ENCODE measurements at regions not wholly inside any gene's neighbourhood (a gene's known extent, or its start where the extent isn't known, plus 50 kb on each side); places are given as distances from the start of the nearest gene placed in this dataset.

- TF ChIP-seq SUZ12 (IDR thresholded peaks at IDR 0.05; ENCODE audit: extremely low read depth, insufficient read depth, insufficient read length) (no peak), ZNF274 (IDR thresholded peaks at IDR 0.05; ENCODE audit: low read depth, low read length) (no peak)
These were observed 736.6 kb downstream of the EPHA7 start for GRCh38 chr6:92682516-92683398.
